Amniotic epithelial cell (primary cell): ENCODE measurements at regions not wholly inside any gene's neighbourhood (a gene's known extent, or its start where the extent isn't known, plus 50 kb on each side); places are given as distances from the start of the nearest gene placed in this dataset.

Experiments
- DNase-seq: peaks from one replicate; pipeline ENCODE4 v3.0.0-alpha.2; 2010; ENCODE audit warnings: low read depth

GRCh38 chrX:80312448-80312847 is 107.8 kb upstream of the TENT5D start:
- DNase-seq = no peak

- DNase-seq = no peak
Observed at GRCh38 chrX:80316526-80316925, 103.7 kb upstream of the TENT5D start.

- DNase-seq = no peak
Observed at GRCh38 chrX:80317646-80318045, 102.6 kb upstream of the TENT5D start.

- DNase-seq = no peak
Observed at GRCh38 chrX:80331285-80331684, 89.0 kb upstream of the TENT5D start.

GRCh38 chrX:80334583-80334982 is 85.7 kb upstream of the TENT5D start:
- DNase-seq = no peak

GRCh38 chrX:80335062-80335830 is 85.0 kb upstream of the TENT5D start:
- no peak for DNase-seq

- DNase-seq = no peak
Observed at GRCh38 chrX:80354966-80355465, 65.2 kb upstream of the TENT5D start.
